ENCODE measurements at regions not wholly inside any gene's neighbourhood (a gene's known extent, or its start where the extent isn't known, plus 50 kb on each side); places are given as distances from the start of the nearest gene placed in this dataset.

GRCh38 chr22:47808236-47808635, 1045.8 kb downstream of the TBC1D22A start:
- TF ChIP-seq ZFP30 (CRISPR knock-in tag; IDR thresholded peaks at IDR 0.05) = no peak
- no peak for TF ChIP-seq CREB5 (CRISPR knock-in tag; IDR thresholded peaks at IDR 0.05; ENCODE audit: low read depth)

Data from SK-N-SH treated with all-trans-retinoic acid at 6 μM for 48 hours (cell line).